DLD1 (cell line): ENCODE measurements at regions not wholly inside any gene's neighbourhood (a gene's known extent, or its start where the extent isn't known, plus 50 kb on each side); places are given as distances from the start of the nearest gene placed in this dataset.

Experiments used
- in situ Hi-C: cut with HindIII; loops from 2 replicates; pipeline ENCODE4 v1.10.0; 2017; ENCODE audit warnings: low sequenced_read_pairs

GRCh38 chr1:87759421-87760087, 430.9 kb downstream of the LMO4 start:
- in situ Hi-C loops = no loop called here

- in situ Hi-C loops = no loop called here
Observed at GRCh38 chr1:87760155-87760554, 431.5 kb downstream of the LMO4 start.

GRCh38 chr1:87760654-87761053, 432.0 kb downstream of the LMO4 start:
- in situ Hi-C loops = no loop called here

GRCh38 chr1:87763483-87763882, 434.8 kb downstream of the LMO4 start:
- in situ Hi-C loops = no loop called here

- in situ Hi-C loops = no loop called here
Observed at GRCh38 chr1:87765057-87765680, 436.5 kb downstream of the LMO4 start.

GRCh38 chr1:87765681-87766070, 437.0 kb downstream of the LMO4 start:
- in situ Hi-C loops = no loop called here

GRCh38 chr1:87766737-87767136, 438.1 kb downstream of the LMO4 start:
- in situ Hi-C loops = no loop called here

GRCh38 chr1:87778896-87779295, 450.2 kb downstream of the LMO4 start:
- in situ Hi-C loops = loop anchor here (25.0 kb wide), 1 partner anchor 442 kb away; the partner anchor contains the start of gene LMO4

GRCh38 chr1:87781554-87781953, 452.9 kb downstream of the LMO4 start:
- in situ Hi-C loops = loop anchor here (25.0 kb wide), 1 partner anchor 444 kb away; the partner anchor contains the start of gene LMO4

- in situ Hi-C loops = loop anchor here (25.0 kb wide), 1 partner anchor 446 kb away; the partner anchor contains the start of gene LMO4
Observed at GRCh38 chr1:87783315-87783714, 454.6 kb downstream of the LMO4 start.

- in situ Hi-C loops = loop anchor here (25.0 kb wide), 1 partner anchor 448 kb away; the partner anchor contains the start of gene LMO4
Observed at GRCh38 chr1:87785386-87785785, 456.7 kb downstream of the LMO4 start.

- in situ Hi-C loops = loop anchor here (25.0 kb wide), 1 partner anchor 449 kb away; the partner anchor contains the start of gene LMO4
Observed at GRCh38 chr1:87786229-87786628, 457.5 kb downstream of the LMO4 start.

GRCh38 chr1:87786861-87787545, 458.3 kb downstream of the LMO4 start:
- in situ Hi-C loops = loop anchor here (25.0 kb wide), 1 partner anchor 450 kb away; the partner anchor contains the start of gene LMO4

- in situ Hi-C loops = loop anchor here (25.0 kb wide), 1 partner anchor 450 kb away; the partner anchor contains the start of gene LMO4
Observed at GRCh38 chr1:87787551-87787950, 458.9 kb downstream of the LMO4 start.

GRCh38 chr1:87790756-87791155, 462.1 kb downstream of the LMO4 start:
- in situ Hi-C loops = loop anchor here (25.0 kb wide), 1 partner anchor 453 kb away; the partner anchor contains the start of gene LMO4

GRCh38 chr1:87791931-87792740, 463.5 kb downstream of the LMO4 start:
- in situ Hi-C loops = loop anchor here (25.0 kb wide), 1 partner anchor 455 kb away; the partner anchor contains the start of gene LMO4

- in situ Hi-C loops = loop anchor here (25.0 kb wide), 1 partner anchor 458 kb away; the partner anchor contains the start of gene LMO4
Observed at GRCh38 chr1:87794788-87795614, 466.3 kb downstream of the LMO4 start.

- in situ Hi-C loops = loop anchor here (25.0 kb wide), 1 partner anchor 458 kb away; the partner anchor contains the start of gene LMO4
Observed at GRCh38 chr1:87795615-87796337, 467.1 kb downstream of the LMO4 start.

- in situ Hi-C loops = loop anchor here (25.0 kb wide), 1 partner anchor 459 kb away; the partner anchor contains the start of gene LMO4
Observed at GRCh38 chr1:87796471-87796901, 467.8 kb downstream of the LMO4 start.
